ENCODE measurements at regions not wholly inside any gene's neighbourhood (a gene's known extent, or its start where the extent isn't known, plus 50 kb on each side); places are given as distances from the start of the nearest gene placed in this dataset.
"Not testable (repeated sequence)": the region's sequence is repeated elsewhere in the genome, so short reads cannot be mapped to it uniquely, and the experiment has no call there.

GRCh38 chr5:148746826-148747535, 79.4 kb upstream of the ADRB2 start:
- Histone ChIP-seq H3K4me1 (peaks cover 16% of the 10 kb centered on the region), H3K27ac (no peak overlapping the region), H3K4me3 (no peak overlapping the region), H3K9me3 (no peaks in the 10 kb centered on the region), H3K36me3 (no peaks in the 10 kb centered on the region), H3K27me3 (ENCODE audit: low read depth) (no peaks in the 10 kb centered on the region)
- intact Hi-C loops (cut with DNase I): no loop called here
- TF ChIP-seq CTCF (IDR thresholded peaks at IDR 0.05): no peak
- no peak for ATAC-seq
- no peak for DNase-seq

- no peaks in the 10 kb centered on the region for H3K27me3 ChIP-seq (ENCODE audit: low read depth)
- H3K4me1 ChIP-seq: peaks cover 16% of the 10 kb centered on the region
- no peak overlapping the region for H3K27ac ChIP-seq
- H3K36me3 ChIP-seq: no peaks in the 10 kb centered on the region
- H3K9me3 ChIP-seq: no peaks in the 10 kb centered on the region
- ATAC-seq (no peak), DNase-seq (no peak)
- no peak for TF ChIP-seq CTCF (IDR thresholded peaks at IDR 0.05)
- H3K4me3 ChIP-seq: no peak overlapping the region
- intact Hi-C loops (cut with DNase I): no loop called here
Measured at GRCh38 chr5:148747536-148747906, 78.9 kb upstream of the ADRB2 start.

GRCh38 chr5:148748702-148749392, 77.6 kb upstream of the ADRB2 start:
- peak overlapping the region; percentile 18 for H3K27ac ChIP-seq
- no peak overlapping the region for H3K4me3 ChIP-seq
- peaks cover 16% of the 10 kb centered on the region for H3K4me1 ChIP-seq
- no peak for TF ChIP-seq CTCF (IDR thresholded peaks at IDR 0.05)
- H3K27me3 ChIP-seq (ENCODE audit: low read depth): no peaks in the 10 kb centered on the region
- ATAC-seq (peak; percentile 64 to 70), DNase-seq (no peak)
- no peaks in the 10 kb centered on the region for H3K36me3 ChIP-seq
- intact Hi-C loops (cut with DNase I): no loop called here
- H3K9me3 ChIP-seq: no peaks in the 10 kb centered on the region

- DNase-seq (peak; percentile 63), ATAC-seq (peak; percentile 81 to 87)
- H3K27me3 ChIP-seq (ENCODE audit: low read depth): no peaks in the 10 kb centered on the region
- H3K4me1 ChIP-seq: peaks cover 16% of the 10 kb centered on the region
- H3K9me3 ChIP-seq: peaks cover 3% of the 10 kb centered on the region
- intact Hi-C loops (cut with DNase I): no loop called here
- H3K36me3 ChIP-seq: no peaks in the 10 kb centered on the region
- no peak for TF ChIP-seq CTCF (IDR thresholded peaks at IDR 0.05)
- H3K27ac ChIP-seq: no peak overlapping the region
- no peak overlapping the region for H3K4me3 ChIP-seq
Measured at GRCh38 chr5:148750614-148751013, 75.8 kb upstream of the ADRB2 start.

GRCh38 chr5:148751025-148751424, 75.4 kb upstream of the ADRB2 start:
- H3K4me3 ChIP-seq: no peak overlapping the region
- DNase-seq (no peak), ATAC-seq (peak in 1 of 2 donors; percentile 41)
- no peak overlapping the region for H3K27ac ChIP-seq
- peaks cover 7% of the 10 kb centered on the region for H3K9me3 ChIP-seq
- no peaks in the 10 kb centered on the region for H3K27me3 ChIP-seq (ENCODE audit: low read depth)
- no peaks in the 10 kb centered on the region for H3K36me3 ChIP-seq
- intact Hi-C loops (cut with DNase I): no loop called here
- TF ChIP-seq CTCF (IDR thresholded peaks at IDR 0.05): no peak
- peaks cover 16% of the 10 kb centered on the region for H3K4me1 ChIP-seq

- ATAC-seq; intact Hi-C loops (cut with DNase I); H3K27ac ChIP-seq; H3K9me3 ChIP-seq; H3K27me3 ChIP-seq (ENCODE audit: low read depth); DNase-seq; H3K4me1 ChIP-seq; H3K4me3 ChIP-seq; H3K36me3 ChIP-seq: not testable (repeated sequence)
Measured at GRCh38 chr5:148752375-148752774, 74.0 kb upstream of the ADRB2 start.
